MCF 10A (cell line): ENCODE measurements at regions not wholly inside any gene's neighbourhood (a gene's known extent, or its start where the extent isn't known, plus 50 kb on each side); places are given as distances from the start of the nearest gene placed in this dataset.

Experiments used
- BruUV-seq: library from RNA; stranded (reverse); fragments of 400-500 nt; replicated peaks from 2 replicates; lab custom pipeline; 2021; lab: Mats Ljungman, UMichigan
- CTCF ChIA-PET: fragments of 300-600 bp; sonication (Branson Sonifier 250); formaldehyde crosslinking; extraction: SDS; loops from one replicate; lab custom pipeline; 2021; ENCODE audit warnings: antibody characterized with exemption, inconsistent platforms; lab: Yijun Ruan, JAX
- POLR2A ChIA-PET: fragments of 300-600, 350-650 bp; sonication (Branson Sonifier 250); formaldehyde crosslinking; extraction: SDS; loops from one replicate; lab custom pipeline; 2020; ENCODE audit warnings: antibody characterized with exemption, inconsistent platforms; lab: Yijun Ruan, JAX
- DNase-seq: peaks from one replicate; pipeline ENCODE4 v3.0.0-alpha.2; 2018; ENCODE audit not compliant: unreplicated experiment
- H3K27ac Mint-ChIP-seq: one replicate; pipeline ENCODE4 v1.8.0; 2022; ENCODE audit warnings: mild to moderate bottlenecking, low read depth, mixed read lengths; ENCODE audit not compliant: unreplicated experiment
- H3K27me3 Mint-ChIP-seq: one replicate; pipeline ENCODE4 v1.8.0; 2022; ENCODE audit warnings: mixed read lengths; ENCODE audit not compliant: insufficient read depth, unreplicated experiment
- H3K36me3 Mint-ChIP-seq: one replicate; pipeline ENCODE4 v1.8.0; 2022; ENCODE audit warnings: mild to moderate bottlenecking, moderate library complexity, mixed read lengths; ENCODE audit not compliant: insufficient read depth, unreplicated experiment
- H3K4me1 Mint-ChIP-seq: one replicate; pipeline ENCODE4 v1.8.0; 2022; ENCODE audit warnings: mixed read lengths; ENCODE audit not compliant: insufficient read depth, unreplicated experiment
- H3K4me3 Mint-ChIP-seq: one replicate; pipeline ENCODE4 v1.8.0; 2022; ENCODE audit warnings: mild to moderate bottlenecking, moderate library complexity, mixed read lengths; ENCODE audit not compliant: unreplicated experiment
- H3K9me3 Mint-ChIP-seq: one replicate; pipeline ENCODE4 v1.8.0; 2022; ENCODE audit warnings: mixed read lengths; ENCODE audit not compliant: unreplicated experiment
- intact Hi-C: fragments of 100-400 bp; cut with micrococcal nuclease; formaldehyde crosslinking; loops from 2 replicates; pipeline ENCODE4 v1.14.1; 2022
- TF ChIP-seq, protein P1 (sequence below): fragments of 200-600 bp; IDR thresholded peaks from one replicate; pipeline ENCODE4 v1.8.0; 2022; ENCODE audit warnings: antibody characterized with exemption, mild to moderate bottlenecking; ENCODE audit not compliant: unreplicated experiment

- Mint-ChIP-seq H3K27me3 (no peaks in the 10 kb centered on the region), H3K4me1 (no peaks in the 10 kb centered on the region), H3K27ac (no peak overlapping the region), H3K4me3 (no peak overlapping the region), H3K9me3 (peaks cover 30% of the 10 kb centered on the region), H3K36me3 (no peaks in the 10 kb centered on the region)
- intact Hi-C loops: no loop called here
- DNase-seq: no peak
- POLR2A ChIA-PET: no interaction called here
- TF ChIP-seq, protein P1, sequence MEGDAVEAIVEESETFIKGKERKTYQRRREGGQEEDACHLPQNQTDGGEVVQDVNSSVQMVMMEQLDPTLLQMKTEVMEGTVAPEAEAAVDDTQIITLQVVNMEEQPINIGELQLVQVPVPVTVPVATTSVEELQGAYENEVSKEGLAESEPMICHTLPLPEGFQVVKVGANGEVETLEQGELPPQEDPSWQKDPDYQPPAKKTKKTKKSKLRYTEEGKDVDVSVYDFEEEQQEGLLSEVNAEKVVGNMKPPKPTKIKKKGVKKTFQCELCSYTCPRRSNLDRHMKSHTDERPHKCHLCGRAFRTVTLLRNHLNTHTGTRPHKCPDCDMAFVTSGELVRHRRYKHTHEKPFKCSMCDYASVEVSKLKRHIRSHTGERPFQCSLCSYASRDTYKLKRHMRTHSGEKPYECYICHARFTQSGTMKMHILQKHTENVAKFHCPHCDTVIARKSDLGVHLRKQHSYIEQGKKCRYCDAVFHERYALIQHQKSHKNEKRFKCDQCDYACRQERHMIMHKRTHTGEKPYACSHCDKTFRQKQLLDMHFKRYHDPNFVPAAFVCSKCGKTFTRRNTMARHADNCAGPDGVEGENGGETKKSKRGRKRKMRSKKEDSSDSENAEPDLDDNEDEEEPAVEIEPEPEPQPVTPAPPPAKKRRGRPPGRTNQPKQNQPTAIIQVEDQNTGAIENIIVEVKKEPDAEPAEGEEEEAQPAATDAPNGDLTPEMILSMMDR: no peak
- CTCF ChIA-PET: interaction anchor here (0.6 kb wide), 3 partner anchors 55 to 681 kb away, joined by 3 read pairs; no protein-coding TSS in a partner anchor
- BruUV-seq: no TSS peak
These were observed 129.7 kb upstream of the PPP2R2D start for GRCh38 chr10:131770946-131771633.

DNA sequence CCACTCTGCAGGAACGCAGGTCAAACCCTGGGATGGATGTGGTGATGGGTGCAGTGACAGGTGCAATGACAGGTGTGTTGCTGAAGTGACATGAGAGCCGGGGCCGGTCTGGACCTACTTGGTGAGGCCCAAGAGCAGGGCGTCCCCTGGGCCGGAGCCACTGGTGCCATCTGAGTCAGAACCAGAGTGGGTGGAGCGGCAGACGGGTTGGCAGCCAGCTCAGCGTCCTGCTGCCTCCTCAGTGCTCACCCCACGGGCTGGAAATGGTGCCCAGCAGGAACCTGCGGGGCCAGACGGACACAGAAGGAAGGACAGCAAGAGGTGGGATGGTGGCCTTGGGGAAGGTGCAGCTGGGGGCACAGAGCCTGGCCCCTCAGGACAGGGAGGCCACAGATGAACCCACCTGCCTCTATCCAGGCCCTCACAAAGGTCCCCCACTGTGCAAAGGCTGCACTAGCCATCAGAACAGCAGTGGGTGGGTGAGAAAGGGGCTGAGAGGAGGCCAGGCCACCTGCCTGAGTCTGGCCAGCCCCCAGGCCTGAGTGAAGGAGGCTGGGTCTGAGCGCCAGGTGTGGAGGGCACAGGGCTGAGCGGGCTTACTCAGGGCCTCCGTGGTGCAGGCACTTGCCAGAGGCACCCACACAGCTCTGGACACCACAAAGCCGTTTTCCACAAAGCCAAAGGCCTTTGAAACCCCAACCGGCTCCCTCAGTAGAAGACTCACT lies 129.0 kb upstream of the PPP2R2D start:
- no TSS peak for BruUV-seq
- Mint-ChIP-seq H3K4me1 (no peaks in the 10 kb centered on the region), H3K27me3 (no peaks in the 10 kb centered on the region), H3K27ac (no peak overlapping the region), H3K4me3 (no peak overlapping the region), H3K9me3 (peaks cover 33% of the 10 kb centered on the region), H3K36me3 (no peaks in the 10 kb centered on the region)
- ChIA-PET CTCF (interaction anchor here (0.6 kb wide), 2 partner anchors 54 to 542 kb away, joined by 3 read pairs; no protein-coding TSS in a partner anchor), POLR2A (no interaction called here)
- intact Hi-C loops: no loop called here
- TF ChIP-seq, protein P1: no peak
- no peak for DNase-seq

DNA sequence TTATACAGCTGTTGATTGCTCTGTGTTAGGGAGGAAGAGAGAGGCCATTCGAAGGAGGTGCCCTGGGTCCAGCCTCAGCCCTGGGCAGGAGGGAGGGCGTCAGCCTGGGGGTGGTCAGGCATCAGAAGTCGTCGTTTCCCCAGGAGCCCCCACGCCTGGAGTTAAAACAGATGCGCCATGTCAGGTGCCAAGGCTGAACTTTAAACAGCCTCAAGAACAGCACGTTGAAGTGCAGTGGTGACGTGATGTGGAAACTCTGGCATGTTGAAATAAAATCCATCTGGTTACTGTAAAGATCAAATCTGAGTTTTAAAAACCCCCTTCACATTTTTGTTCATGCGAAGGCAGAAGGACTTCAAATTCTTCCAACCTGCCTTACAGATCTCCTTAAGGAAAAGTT lies 128.4 kb upstream of the PPP2R2D start:
- no peaks in the 10 kb centered on the region for H3K4me1 Mint-ChIP-seq
- H3K36me3 Mint-ChIP-seq: no peaks in the 10 kb centered on the region
- no peak overlapping the region for H3K4me3 Mint-ChIP-seq
- H3K27me3 Mint-ChIP-seq: no peaks in the 10 kb centered on the region
- intact Hi-C loops: no loop called here
- H3K9me3 Mint-ChIP-seq: peaks cover 33% of the 10 kb centered on the region
- H3K27ac Mint-ChIP-seq: no peak overlapping the region
- ChIA-PET POLR2A (no interaction called here), CTCF (no interaction called here)
- TF ChIP-seq, protein P1: no peak
- BruUV-seq: no TSS peak
- no peak for DNase-seq
